ENCODE measurements at regions not wholly inside any gene's neighbourhood (a gene's known extent, or its start where the extent isn't known, plus 50 kb on each side); places are given as distances from the start of the nearest gene placed in this dataset.
A peak's percentile ranks its signal among the peaks of the same experiment; 100 is the strongest.
"Not testable (repeated sequence)": the region's sequence is repeated elsewhere in the genome, so short reads cannot be mapped to it uniquely, and the experiment has no call there.

GRCh38 chr7:89771003-89771636 lies 383.1 kb upstream of the STEAP1 start:
- no peak for DNase-seq (ENCODE audit: low read depth, low spot score)

GRCh38 chr7:89772276-89772675 lies 382.0 kb upstream of the STEAP1 start:
- DNase-seq (ENCODE audit: low read depth, low spot score) = no peak

GRCh38 chr7:89773611-89774010 lies 380.7 kb upstream of the STEAP1 start:
- DNase-seq (ENCODE audit: low read depth, low spot score) = no peak

- DNase-seq (ENCODE audit: low read depth, low spot score) = no peak
These were observed 378.8 kb upstream of the STEAP1 start for GRCh38 chr7:89775459-89775858.

GRCh38 chr7:89776980-89777379 lies 377.3 kb upstream of the STEAP1 start:
- DNase-seq (ENCODE audit: low read depth, low spot score) = no peak

GRCh38 chr7:89777499-89777898 lies 376.8 kb upstream of the STEAP1 start:
- DNase-seq (ENCODE audit: low read depth, low spot score) = no peak

- DNase-seq (ENCODE audit: low read depth, low spot score) = no peak
These were observed 374.0 kb upstream of the STEAP1 start for GRCh38 chr7:89780291-89780690.

- no peak for DNase-seq (ENCODE audit: low read depth, low spot score)
These were observed 357.8 kb upstream of the STEAP1 start for GRCh38 chr7:89796481-89796880.

GRCh38 chr7:89797965-89798598 lies 356.2 kb upstream of the STEAP1 start:
- DNase-seq (ENCODE audit: low read depth, low spot score) = no peak

GRCh38 chr7:89798599-89798996 lies 355.7 kb upstream of the STEAP1 start:
- DNase-seq (ENCODE audit: low read depth, low spot score) = no peak

GRCh38 chr7:89800761-89801160 lies 353.5 kb upstream of the STEAP1 start:
- no peak for DNase-seq (ENCODE audit: low read depth, low spot score)

- DNase-seq (ENCODE audit: low read depth, low spot score) = no peak
These were observed 345.0 kb upstream of the STEAP1 start for GRCh38 chr7:89809291-89809690.

GRCh38 chr7:89813081-89813480 lies 341.2 kb upstream of the STEAP1 start:
- DNase-seq (ENCODE audit: low read depth, low spot score) = peak; percentile 6

- DNase-seq (ENCODE audit: low read depth, low spot score) = no peak
These were observed 328.1 kb upstream of the STEAP1 start for GRCh38 chr7:89826121-89826520.

- DNase-seq (ENCODE audit: low read depth, low spot score) = no peak
These were observed 327.7 kb upstream of the STEAP1 start for GRCh38 chr7:89826557-89826956.

GRCh38 chr7:89837515-89837914 lies 316.8 kb upstream of the STEAP1 start:
- DNase-seq (ENCODE audit: low read depth, low spot score) = peak; percentile 87

- DNase-seq (ENCODE audit: low read depth, low spot score) = no peak
These were observed 314.9 kb upstream of the STEAP1 start for GRCh38 chr7:89839329-89839728.

- DNase-seq (ENCODE audit: low read depth, low spot score) = no peak
These were observed 308.3 kb upstream of the STEAP1 start for GRCh38 chr7:89845952-89846351.

- DNase-seq (ENCODE audit: low read depth, low spot score) = no peak
These were observed 305.2 kb upstream of the STEAP1 start for GRCh38 chr7:89849052-89849451.

GRCh38 chr7:89857053-89857452 lies 297.2 kb upstream of the STEAP1 start:
- DNase-seq (ENCODE audit: low read depth, low spot score) = not testable (repeated sequence)

GRCh38 chr7:89857767-89858166 lies 296.5 kb upstream of the STEAP1 start:
- DNase-seq (ENCODE audit: low read depth, low spot score) = no peak

- peak; percentile 33 for DNase-seq (ENCODE audit: low read depth, low spot score)
These were observed 266.8 kb upstream of the STEAP1 start for GRCh38 chr7:89887489-89887888.

GRCh38 chr7:89908736-89909135 lies 245.5 kb upstream of the STEAP1 start:
- no peak for DNase-seq (ENCODE audit: low read depth, low spot score)

- no peak for DNase-seq (ENCODE audit: low read depth, low spot score)
These were observed 239.6 kb upstream of the STEAP1 start for GRCh38 chr7:89914711-89915110.

Measured in astrocyte of the hippocampus (primary cell).